Parathyroid adenoma (tissue), 2 donors: ENCODE measurements at regions not wholly inside any gene's neighbourhood (a gene's known extent, or its start where the extent isn't known, plus 50 kb on each side); places are given as distances from the start of the nearest gene placed in this dataset.

Experiments
- H2AFZ ChIP-seq: fragments of 300-600 bp; sonication (generic); one replicate; pipeline ENCODE4 v1.7.0; 2017; ENCODE audit warnings: antibody characterized with exemption, mild to moderate bottlenecking
- H3K27ac ChIP-seq: fragments of 300-600 bp; sonication (generic); one replicate; pipeline ENCODE4 v1.7.0; 2017
- H3K27me3 ChIP-seq: fragments of 300-600 bp; sonication (generic); one replicate; pipeline ENCODE4 v1.7.0; 2017; ENCODE audit warnings: low read length; ENCODE audit not compliant: control insufficient read depth, insufficient read depth
- H3K36me3 ChIP-seq: fragments of 300-600 bp; sonication (generic); one replicate; pipeline ENCODE4 v1.7.0; 2017; ENCODE audit warnings: low read length; ENCODE audit not compliant: control insufficient read depth, insufficient read depth
- H3K4me1 ChIP-seq: fragments of 300-600 bp; sonication (generic); one replicate; pipeline ENCODE4 v1.7.0; 2017; ENCODE audit warnings: control low read depth
- H3K4me2 ChIP-seq: fragments of 300-600 bp; sonication (generic); one replicate; pipeline ENCODE4 v1.7.0; 2017; ENCODE audit warnings: low read length
- H3K4me3 ChIP-seq: fragments of 300-600 bp; sonication (generic); one replicate; pipeline ENCODE4 v1.7.0; 2017; ENCODE audit warnings: low read depth, low read length
- H3K79me2 ChIP-seq: fragments of 300-600 bp; sonication (generic); one replicate; pipeline ENCODE4 v1.7.0; 2017; ENCODE audit warnings: control low read depth
- H3K9ac ChIP-seq: fragments of 300-600 bp; sonication (generic); one replicate; pipeline ENCODE4 v1.7.0; 2017; ENCODE audit warnings: mild to moderate bottlenecking
- H3K9me3 ChIP-seq: fragments of 300-600 bp; sonication (generic); one replicate; pipeline ENCODE4 v1.7.0; 2017; ENCODE audit warnings: low read length; ENCODE audit not compliant: control insufficient read depth
- TF ChIP-seq, protein P1 (sequence below): fragments of 300-600 bp; sonication (generic); IDR thresholded peaks from one replicate; pipeline ENCODE4 v1.7.0; 2017; ENCODE audit warnings: antibody characterized with exemption, mild to moderate bottlenecking
- donor health status: primary hyperparathyroidism.

- H3K27ac ChIP-seq, result no peak overlapping the region
- H3K9ac ChIP-seq, result no peak overlapping the region
- H2AFZ ChIP-seq, result no peak overlapping the region
- no peak overlapping the region for H3K4me2 ChIP-seq
- TF ChIP-seq, protein P1, sequence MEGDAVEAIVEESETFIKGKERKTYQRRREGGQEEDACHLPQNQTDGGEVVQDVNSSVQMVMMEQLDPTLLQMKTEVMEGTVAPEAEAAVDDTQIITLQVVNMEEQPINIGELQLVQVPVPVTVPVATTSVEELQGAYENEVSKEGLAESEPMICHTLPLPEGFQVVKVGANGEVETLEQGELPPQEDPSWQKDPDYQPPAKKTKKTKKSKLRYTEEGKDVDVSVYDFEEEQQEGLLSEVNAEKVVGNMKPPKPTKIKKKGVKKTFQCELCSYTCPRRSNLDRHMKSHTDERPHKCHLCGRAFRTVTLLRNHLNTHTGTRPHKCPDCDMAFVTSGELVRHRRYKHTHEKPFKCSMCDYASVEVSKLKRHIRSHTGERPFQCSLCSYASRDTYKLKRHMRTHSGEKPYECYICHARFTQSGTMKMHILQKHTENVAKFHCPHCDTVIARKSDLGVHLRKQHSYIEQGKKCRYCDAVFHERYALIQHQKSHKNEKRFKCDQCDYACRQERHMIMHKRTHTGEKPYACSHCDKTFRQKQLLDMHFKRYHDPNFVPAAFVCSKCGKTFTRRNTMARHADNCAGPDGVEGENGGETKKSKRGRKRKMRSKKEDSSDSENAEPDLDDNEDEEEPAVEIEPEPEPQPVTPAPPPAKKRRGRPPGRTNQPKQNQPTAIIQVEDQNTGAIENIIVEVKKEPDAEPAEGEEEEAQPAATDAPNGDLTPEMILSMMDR, result no peak
- no peaks in the 10 kb centered on the region for H3K27me3 ChIP-seq
- no peaks in the 10 kb centered on the region for H3K79me2 ChIP-seq
- no peaks in the 10 kb centered on the region for H3K4me1 ChIP-seq
- no peaks in the 10 kb centered on the region for H3K9me3 ChIP-seq
- H3K4me3 ChIP-seq, result no peak overlapping the region
- no peaks in the 10 kb centered on the region for H3K36me3 ChIP-seq
Observed at GRCh38 chr18:47425365-47425764, 173.9 kb upstream of the SKOR2 start.

DNA sequence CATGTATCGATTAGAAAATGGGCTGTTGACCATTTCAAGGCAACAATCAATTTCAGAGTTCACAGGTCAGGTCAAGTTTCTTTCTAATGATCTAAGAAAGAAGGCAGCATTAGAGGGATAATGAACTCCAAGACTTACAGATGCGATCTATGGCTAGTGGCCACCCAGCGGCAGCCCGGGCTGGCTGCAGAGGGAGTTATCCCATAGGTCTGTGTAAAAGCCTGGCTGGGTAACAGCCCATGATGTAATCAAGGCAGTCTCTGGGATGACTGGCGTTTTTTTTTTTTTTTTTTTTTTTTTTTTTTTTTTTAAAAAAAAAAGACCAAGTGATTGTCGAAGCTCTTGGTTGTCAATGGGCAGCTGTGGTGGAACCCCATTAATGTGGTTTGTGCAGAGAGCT lies 171.1 kb upstream of the SKOR2 start:
- Histone ChIP-seq H3K36me3 (no peaks in the 10 kb centered on the region), H3K27me3 (no peaks in the 10 kb centered on the region), H2AFZ (no peak overlapping the region), H3K4me1 (no peaks in the 10 kb centered on the region), H3K4me2 (no peak overlapping the region), H3K9me3 (no peaks in the 10 kb centered on the region), H3K79me2 (no peaks in the 10 kb centered on the region), H3K4me3 (no peak overlapping the region), H3K27ac (no peak overlapping the region), H3K9ac (no peak overlapping the region)
- TF ChIP-seq, protein P1, result no peak

GRCh38 chr18:47420130-47420529 lies 168.7 kb upstream of the SKOR2 start:
- no peak overlapping the region for H3K4me2 ChIP-seq
- no peak overlapping the region for H3K4me3 ChIP-seq
- no peaks in the 10 kb centered on the region for H3K36me3 ChIP-seq
- no peak overlapping the region for H3K9ac ChIP-seq
- H2AFZ ChIP-seq, result no peak overlapping the region
- H3K27ac ChIP-seq, result no peak overlapping the region
- H3K27me3 ChIP-seq, result no peaks in the 10 kb centered on the region
- TF ChIP-seq, protein P1, result no peak
- H3K79me2 ChIP-seq, result no peaks in the 10 kb centered on the region
- no peaks in the 10 kb centered on the region for H3K4me1 ChIP-seq
- no peaks in the 10 kb centered on the region for H3K9me3 ChIP-seq

DNA sequence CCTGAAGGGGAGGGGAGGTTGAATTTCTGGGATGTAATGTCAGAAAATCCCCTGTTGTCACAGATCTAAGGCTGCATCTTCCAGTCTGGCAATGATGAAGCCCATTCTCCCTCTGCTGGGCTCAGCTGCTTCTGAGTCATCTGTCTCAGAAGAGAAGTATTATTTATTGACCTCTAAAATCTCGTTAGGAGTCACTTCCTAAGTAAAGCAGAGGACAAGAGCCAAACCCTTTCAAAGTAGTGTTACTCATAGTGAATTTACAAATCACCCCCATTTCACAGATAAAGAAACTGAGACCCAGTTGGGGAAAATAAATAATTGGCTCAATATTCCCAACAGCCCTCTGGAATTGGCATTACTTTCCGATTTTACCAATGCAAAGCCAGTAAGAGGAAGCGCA lies 167.3 kb upstream of the SKOR2 start:
- H3K79me2 ChIP-seq, result no peaks in the 10 kb centered on the region
- TF ChIP-seq, protein P1, result no peak
- no peak overlapping the region for H3K4me2 ChIP-seq
- H3K4me1 ChIP-seq, result no peaks in the 10 kb centered on the region
- H3K9ac ChIP-seq, result no peak overlapping the region
- H3K9me3 ChIP-seq, result no peaks in the 10 kb centered on the region
- no peaks in the 10 kb centered on the region for H3K36me3 ChIP-seq
- no peak overlapping the region for H3K27ac ChIP-seq
- H3K4me3 ChIP-seq, result no peak overlapping the region
- H3K27me3 ChIP-seq, result no peaks in the 10 kb centered on the region
- no peak overlapping the region for H2AFZ ChIP-seq

DNA sequence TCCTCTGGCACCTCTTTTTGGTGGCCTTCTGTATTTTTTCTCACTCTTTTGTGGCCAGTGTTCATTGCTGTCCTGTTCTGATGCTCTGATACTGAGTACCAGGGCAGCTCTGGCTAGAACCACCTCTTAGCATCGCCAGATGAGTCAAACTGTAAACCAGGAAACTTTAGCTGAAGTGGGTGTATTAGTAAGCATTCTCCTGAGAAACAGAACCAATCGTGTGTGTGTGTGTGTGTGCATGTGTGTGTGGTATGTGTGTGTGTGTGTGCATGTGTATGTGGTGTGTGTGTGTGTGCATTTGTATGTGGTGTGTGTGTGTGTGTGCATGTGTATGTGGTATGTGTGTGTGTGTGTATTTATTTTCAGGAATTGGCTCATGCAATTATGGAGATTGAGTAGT lies 166.3 kb upstream of the SKOR2 start:
- TF ChIP-seq, protein P1, result no peak
- Histone ChIP-seq H3K36me3 (no peaks in the 10 kb centered on the region), H3K79me2 (no peaks in the 10 kb centered on the region), H3K27me3 (no peaks in the 10 kb centered on the region), H3K4me2 (no peak overlapping the region), H3K4me1 (no peaks in the 10 kb centered on the region), H2AFZ (no peak overlapping the region), H3K9me3 (no peaks in the 10 kb centered on the region), H3K9ac (no peak overlapping the region), H3K27ac (no peak overlapping the region), H3K4me3 (no peak overlapping the region)
